ENCODE measurements at regions not wholly inside any gene's neighbourhood (a gene's known extent, or its start where the extent isn't known, plus 50 kb on each side); places are given as distances from the start of the nearest gene placed in this dataset.
A peak's percentile ranks its signal among the peaks of the same experiment; 100 is the strongest.
"Not testable (repeated sequence)": the region's sequence is repeated elsewhere in the genome, so short reads cannot be mapped to it uniquely, and the experiment has no call there.

GRCh38 chr10:30747633-30748032 is 118.1 kb upstream of the LYZL2 start:
- ATAC-seq (ENCODE audit: low FRiP score) (no peak), DNase-seq (no peak)
- no peak overlapping the region for H3K27ac ChIP-seq (ENCODE audit: low read depth in 1 of 2, low read length in 2 of 2)
- intact Hi-C loops (cut with DNase I), result no loop called here
- no peak overlapping the region for H3K4me3 ChIP-seq (ENCODE audit: low read length in 2 of 2)
- no peaks in the 10 kb centered on the region for H3K4me1 ChIP-seq (ENCODE audit: control insufficient read depth in 1 of 2, insufficient read depth in 2 of 2, low read length in 2 of 2)
- no peaks in the 10 kb centered on the region for H3K36me3 ChIP-seq (ENCODE audit: control insufficient read depth in 1 of 2, insufficient read depth in 2 of 2, low read length in 1 of 2)
- 83 to 85% methylated on average over 9 of the region's 9 CpGs for WGBS, 2 donors
- H3K9me3 ChIP-seq (ENCODE audit: control insufficient read depth, low read length), result no peaks in the 10 kb centered on the region
- H3K27me3 ChIP-seq (ENCODE audit: control insufficient read depth in 1 of 2, insufficient read depth in 2 of 2, low read length in 1 of 2), result no peaks in the 10 kb centered on the region

GRCh38 chr10:30745953-30746352 is 116.4 kb upstream of the LYZL2 start:
- no peak for ATAC-seq (ENCODE audit: low FRiP score)
- 84 to 88% methylated on average over 5 of the region's 5 CpGs for WGBS, 2 donors
- Histone ChIP-seq H3K4me1 (ENCODE audit: control insufficient read depth in 1 of 2, insufficient read depth in 2 of 2, low read length in 2 of 2) (no peaks in the 10 kb centered on the region), H3K4me3 (ENCODE audit: low read length in 2 of 2) (no peak overlapping the region), H3K27ac (ENCODE audit: low read depth in 1 of 2, low read length in 2 of 2) (no peak overlapping the region), H3K9me3 (ENCODE audit: control insufficient read depth, low read length) (no peaks in the 10 kb centered on the region), H3K27me3 (ENCODE audit: control insufficient read depth in 1 of 2, insufficient read depth in 2 of 2, low read length in 1 of 2) (no peaks in the 10 kb centered on the region), H3K36me3 (ENCODE audit: control insufficient read depth in 1 of 2, insufficient read depth in 2 of 2, low read length in 1 of 2) (no peaks in the 10 kb centered on the region)
- DNase-seq, result no peak
- intact Hi-C loops (cut with DNase I), result no loop called here

GRCh38 chr10:30744106-30744505 is 114.6 kb upstream of the LYZL2 start:
- intact Hi-C loops (cut with DNase I), result no loop called here
- Histone ChIP-seq H3K36me3 (ENCODE audit: control insufficient read depth in 1 of 2, insufficient read depth in 2 of 2, low read length in 1 of 2) (no peaks in the 10 kb centered on the region), H3K4me1 (ENCODE audit: control insufficient read depth in 1 of 2, insufficient read depth in 2 of 2, low read length in 2 of 2) (no peaks in the 10 kb centered on the region), H3K27me3 (ENCODE audit: control insufficient read depth in 1 of 2, insufficient read depth in 2 of 2, low read length in 1 of 2) (no peaks in the 10 kb centered on the region), H3K4me3 (ENCODE audit: low read length in 2 of 2) (no peak overlapping the region), H3K9me3 (ENCODE audit: control insufficient read depth, low read length) (no peaks in the 10 kb centered on the region), H3K27ac (ENCODE audit: low read depth in 1 of 2, low read length in 2 of 2) (no peak overlapping the region)
- WGBS, 2 donors, result 96 to 98% methylated on average over 1 of the region's 1 CpG
- ATAC-seq (ENCODE audit: low FRiP score), result no peak
- no peak for DNase-seq

- DNase-seq, result no peak
- no peaks in the 10 kb centered on the region for H3K9me3 ChIP-seq (ENCODE audit: control insufficient read depth, low read length)
- H3K27ac ChIP-seq (ENCODE audit: low read depth in 1 of 2, low read length in 2 of 2), result no peak overlapping the region
- WGBS, 2 donors, result 97 to 100% methylated on average over 3 of the region's 3 CpGs
- no peaks in the 10 kb centered on the region for H3K27me3 ChIP-seq (ENCODE audit: control insufficient read depth in 1 of 2, insufficient read depth in 2 of 2, low read length in 1 of 2)
- no peaks in the 10 kb centered on the region for H3K4me1 ChIP-seq (ENCODE audit: control insufficient read depth in 1 of 2, insufficient read depth in 2 of 2, low read length in 2 of 2)
- no peak overlapping the region for H3K4me3 ChIP-seq (ENCODE audit: low read length in 2 of 2)
- no peaks in the 10 kb centered on the region for H3K36me3 ChIP-seq (ENCODE audit: control insufficient read depth in 1 of 2, insufficient read depth in 2 of 2, low read length in 1 of 2)
- peak; percentile 30 for ATAC-seq (ENCODE audit: low FRiP score)
- intact Hi-C loops (cut with DNase I), result no loop called here
These were observed 114.0 kb upstream of the LYZL2 start for GRCh38 chr10:30743586-30743985.

- no peak for ATAC-seq (ENCODE audit: low FRiP score)
These were observed 112.9 kb upstream of the LYZL2 start for GRCh38 chr10:30742471-30742870.

GRCh38 chr10:30740774-30741173 is 111.2 kb upstream of the LYZL2 start:
- H3K4me1 ChIP-seq (ENCODE audit: control insufficient read depth in 1 of 2, insufficient read depth in 2 of 2, low read length in 2 of 2); H3K4me3 ChIP-seq (ENCODE audit: low read length in 2 of 2); H3K27ac ChIP-seq (ENCODE audit: low read depth in 1 of 2, low read length in 2 of 2); H3K27me3 ChIP-seq (ENCODE audit: control insufficient read depth in 1 of 2, insufficient read depth in 2 of 2, low read length in 1 of 2); intact Hi-C loops (cut with DNase I); DNase-seq; ATAC-seq (ENCODE audit: low FRiP score); H3K36me3 ChIP-seq (ENCODE audit: control insufficient read depth in 1 of 2, insufficient read depth in 2 of 2, low read length in 1 of 2); H3K9me3 ChIP-seq (ENCODE audit: control insufficient read depth, low read length): not testable (repeated sequence)
- whole genome bisulfite sequencing, 2 donors, result 92 to 94% methylated on average over 1 of the region's 1 CpG

More at GRCh38 chr10:30742471-30742870, 112.9 kb upstream of the LYZL2 start:
- DNase-seq, result no peak
- Histone ChIP-seq H3K4me1 (ENCODE audit: control insufficient read depth in 1 of 2, insufficient read depth in 2 of 2, low read length in 2 of 2) (no peaks in the 10 kb centered on the region), H3K4me3 (ENCODE audit: low read length in 2 of 2) (no peak overlapping the region), H3K27ac (ENCODE audit: low read depth in 1 of 2, low read length in 2 of 2) (no peak overlapping the region), H3K9me3 (ENCODE audit: control insufficient read depth, low read length) (no peaks in the 10 kb centered on the region), H3K36me3 (ENCODE audit: control insufficient read depth in 1 of 2, insufficient read depth in 2 of 2, low read length in 1 of 2) (no peaks in the 10 kb centered on the region), H3K27me3 (ENCODE audit: control insufficient read depth in 1 of 2, insufficient read depth in 2 of 2, low read length in 1 of 2) (no peaks in the 10 kb centered on the region)
- intact Hi-C loops (cut with DNase I), result no loop called here
- 83 to 90% methylated on average over 4 of the region's 4 CpGs for WGBS, 2 donors

- no peak for ATAC-seq (ENCODE audit: low FRiP score)
- Histone ChIP-seq H3K4me1 (ENCODE audit: control insufficient read depth in 1 of 2, insufficient read depth in 2 of 2, low read length in 2 of 2) (peaks cover 0 to 3% of the 10 kb centered on the region in 2 donors), H3K27ac (ENCODE audit: low read depth in 1 of 2, low read length in 2 of 2) (no peak overlapping the region), H3K9me3 (ENCODE audit: control insufficient read depth, low read length) (no peaks in the 10 kb centered on the region), H3K27me3 (ENCODE audit: control insufficient read depth in 1 of 2, insufficient read depth in 2 of 2, low read length in 1 of 2) (no peaks in the 10 kb centered on the region), H3K4me3 (ENCODE audit: low read length in 2 of 2) (no peak overlapping the region), H3K36me3 (ENCODE audit: control insufficient read depth in 1 of 2, insufficient read depth in 2 of 2, low read length in 1 of 2) (no peaks in the 10 kb centered on the region)
- no peak for DNase-seq
- 87 to 91% methylated on average over 4 of the region's 4 CpGs for WGBS, 2 donors
- intact Hi-C loops (cut with DNase I), result loop anchor here in 1 of 2 donors (5.0 to 10.0 kb wide), 3 partner anchors 44 to 1066 kb away; partner anchors contain the start of gene ZEB1
These were observed 108.9 kb upstream of the LYZL2 start for GRCh38 chr10:30738416-30738815.

GRCh38 chr10:30737931-30738391 is 108.4 kb upstream of the LYZL2 start:
- H3K4me3 ChIP-seq (ENCODE audit: low read length in 2 of 2), result no peak overlapping the region
- H3K9me3 ChIP-seq (ENCODE audit: control insufficient read depth, low read length), result no peaks in the 10 kb centered on the region
- no peaks in the 10 kb centered on the region for H3K27me3 ChIP-seq (ENCODE audit: control insufficient read depth in 1 of 2, insufficient read depth in 2 of 2, low read length in 1 of 2)
- H3K36me3 ChIP-seq (ENCODE audit: control insufficient read depth in 1 of 2, insufficient read depth in 2 of 2, low read length in 1 of 2), result no peaks in the 10 kb centered on the region
- intact Hi-C loops (cut with DNase I), result loop anchor here in 1 of 2 donors (5.0 to 10.0 kb wide), 3 partner anchors 44 to 1067 kb away; partner anchors contain the start of gene ZEB1
- ATAC-seq (ENCODE audit: low FRiP score), result no peak
- WGBS, 2 donors, result 95 to 96% methylated on average over 11 of the region's 11 CpGs
- no peak for DNase-seq
- peaks cover 0 to 3% of the 10 kb centered on the region in 2 donors for H3K4me1 ChIP-seq (ENCODE audit: control insufficient read depth in 1 of 2, insufficient read depth in 2 of 2, low read length in 2 of 2)
- H3K27ac ChIP-seq (ENCODE audit: low read depth in 1 of 2, low read length in 2 of 2), result peak overlapping the region in 1 of 2 donors; percentile 29

- no peaks in the 10 kb centered on the region for H3K27me3 ChIP-seq (ENCODE audit: control insufficient read depth in 1 of 2, insufficient read depth in 2 of 2, low read length in 1 of 2)
- no peaks in the 10 kb centered on the region for H3K9me3 ChIP-seq (ENCODE audit: control insufficient read depth, low read length)
- peak; percentile 81 to 84 for DNase-seq
- 22 to 23% methylated on average over 10 of the region's 10 CpGs for WGBS, 2 donors
- H3K36me3 ChIP-seq (ENCODE audit: control insufficient read depth in 1 of 2, insufficient read depth in 2 of 2, low read length in 1 of 2), result no peaks in the 10 kb centered on the region
- intact Hi-C loops (cut with DNase I), result loop anchor here in 1 of 2 donors (5.0 to 10.0 kb wide), 3 partner anchors 46 to 1068 kb away; partner anchors contain the start of gene ZEB1
- peak; percentile 84 for ATAC-seq (ENCODE audit: low FRiP score)
- H3K4me1 ChIP-seq (ENCODE audit: control insufficient read depth in 1 of 2, insufficient read depth in 2 of 2, low read length in 2 of 2), result peaks cover 0 to 3% of the 10 kb centered on the region in 2 donors
- no peak overlapping the region for H3K4me3 ChIP-seq (ENCODE audit: low read length in 2 of 2)
- H3K27ac ChIP-seq (ENCODE audit: low read depth in 1 of 2, low read length in 2 of 2), result peak overlapping the region in 1 of 2 donors; percentile 12
These were observed 107.2 kb upstream of the LYZL2 start for GRCh38 chr10:30736685-30737232.
